ENCODE measurements at regions not wholly inside any gene's neighbourhood (a gene's known extent, or its start where the extent isn't known, plus 50 kb on each side); places are given as distances from the start of the nearest gene placed in this dataset.
"Not testable (repeated sequence)": the region's sequence is repeated elsewhere in the genome, so short reads cannot be mapped to it uniquely, and the experiment has no call there.

DNA sequence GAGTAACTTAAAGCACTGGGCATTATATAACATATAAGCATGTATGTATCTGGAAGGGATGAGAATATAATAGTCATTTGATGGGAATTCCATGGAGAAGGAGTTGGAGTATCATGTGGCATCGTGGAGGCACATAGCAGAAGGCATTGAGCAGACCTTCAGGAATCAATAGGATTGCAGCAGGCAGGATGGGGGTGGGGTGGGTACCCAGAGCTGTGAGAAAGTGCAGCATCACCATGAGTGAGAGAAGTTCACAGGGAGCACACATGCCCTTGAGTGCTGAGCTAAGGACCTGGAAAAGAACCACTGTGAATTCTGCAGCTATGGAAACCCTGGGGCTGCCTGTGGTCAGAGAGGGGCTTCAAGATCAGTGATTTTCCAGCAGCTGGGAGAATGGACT, 57.3 kb downstream of the MED10 start:
- DNase-seq = no peak

DNA sequence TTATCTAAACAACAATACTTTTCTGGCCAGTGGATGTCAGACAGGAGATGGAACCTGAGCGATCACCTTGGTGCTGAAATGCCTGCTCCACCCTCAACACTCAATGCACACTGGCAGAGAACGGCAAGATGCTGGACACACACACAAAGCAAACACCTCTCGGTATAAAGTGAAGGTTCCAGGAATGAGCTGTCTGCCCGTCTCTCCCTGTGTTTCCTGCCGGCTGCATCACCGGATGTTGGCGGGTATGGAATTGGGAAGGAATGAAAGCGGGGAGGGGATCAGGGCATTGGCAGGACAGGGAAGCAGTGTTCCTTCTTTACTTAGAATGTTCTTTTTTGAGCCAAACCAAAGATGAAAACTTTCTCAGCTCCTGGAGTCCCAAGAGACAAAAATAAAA, 59.2 kb downstream of the MED10 start:
- DNase-seq = no peak

GRCh38 chr5:6317116-6317798, 61.1 kb downstream of the MED10 start:
- no peak for DNase-seq

- no peak for DNase-seq
Observed at GRCh38 chr5:6315580-6315979, 62.8 kb downstream of the MED10 start.

- no peak for DNase-seq
Observed at GRCh38 chr5:6311568-6312501, 66.5 kb downstream of the MED10 start.

GRCh38 chr5:6309949-6310348, 68.4 kb downstream of the MED10 start:
- DNase-seq = no peak

DNA sequence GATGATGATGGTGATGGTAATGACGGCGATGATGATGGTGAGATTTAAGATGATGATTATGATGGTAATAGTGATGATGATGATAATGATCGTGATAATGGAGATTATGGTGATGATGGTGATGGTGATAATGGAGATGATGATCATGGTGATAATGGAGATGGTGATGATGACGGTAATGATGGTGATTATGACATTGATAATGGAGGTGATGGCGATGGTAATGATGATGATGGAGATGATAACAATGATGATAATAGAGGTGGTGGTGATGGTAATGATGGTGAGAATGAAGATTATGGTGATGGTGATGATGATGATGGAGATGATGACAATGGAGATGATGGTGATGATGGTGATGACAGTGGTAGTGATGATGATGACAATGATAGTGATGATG, 69.7 kb downstream of the MED10 start:
- no peak for DNase-seq

DNA sequence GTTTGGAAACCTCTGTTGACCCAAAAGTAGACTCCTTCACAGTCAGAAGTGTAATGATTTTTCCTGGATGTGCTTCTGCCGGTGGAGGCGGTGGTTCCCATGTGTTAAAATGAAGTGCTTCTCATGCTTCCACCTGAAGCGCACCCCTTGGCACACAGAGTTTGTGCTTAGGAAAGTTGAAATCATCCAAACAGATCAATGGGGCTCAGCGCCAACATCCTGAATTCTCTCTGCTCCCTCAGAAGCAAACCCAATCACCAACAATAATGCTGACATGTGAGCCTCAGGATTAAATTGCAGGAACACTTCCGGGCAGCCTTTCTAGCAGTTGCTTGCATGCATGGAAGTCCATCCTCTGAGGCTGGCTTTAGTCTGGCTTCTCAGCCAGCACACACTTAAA, 71.0 kb downstream of the MED10 start:
- DNase-seq = no peak

DNA sequence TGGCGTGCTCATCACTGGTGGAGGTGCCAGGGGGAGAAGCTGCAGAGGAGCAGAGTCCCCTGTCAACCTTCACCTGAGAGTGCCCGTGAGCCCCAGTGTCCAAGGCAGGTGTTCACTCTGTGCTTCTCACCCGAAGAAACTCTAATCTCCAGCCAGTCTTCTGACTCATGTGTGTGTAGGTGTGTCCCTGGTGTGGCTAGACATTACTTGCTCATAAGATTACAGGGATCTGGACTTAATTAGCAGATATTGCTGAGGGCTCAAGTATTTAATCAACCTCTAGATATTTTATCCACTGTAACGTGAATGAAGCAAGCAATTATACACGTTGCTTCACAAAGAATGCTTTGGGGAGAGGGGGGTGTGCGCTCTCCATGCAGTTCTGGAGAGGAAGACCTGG, 72.5 kb downstream of the MED10 start:
- DNase-seq = no peak

- DNase-seq = no peak
Observed at GRCh38 chr5:6302684-6303083, 75.7 kb downstream of the MED10 start.

DNA sequence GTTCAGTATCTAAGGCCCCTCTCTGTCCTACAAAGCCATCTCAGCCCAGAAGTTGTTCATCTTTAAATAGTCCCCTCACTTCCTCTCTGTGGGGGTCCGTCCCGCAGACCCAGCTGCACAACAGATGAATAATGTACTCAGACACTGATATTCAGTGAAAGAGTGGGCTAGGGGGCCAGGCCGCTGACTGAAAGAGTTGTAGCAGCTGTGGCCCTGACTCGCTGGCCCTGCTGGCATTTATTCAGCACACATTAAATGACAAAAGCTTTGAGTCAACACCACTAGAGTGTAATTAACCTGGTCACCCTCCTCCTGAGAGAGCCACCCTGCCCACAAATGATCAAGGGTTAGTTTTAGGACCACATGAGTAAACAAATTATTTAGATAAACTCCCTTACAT, 76.3 kb downstream of the MED10 start:
- DNase-seq = no peak

DNA sequence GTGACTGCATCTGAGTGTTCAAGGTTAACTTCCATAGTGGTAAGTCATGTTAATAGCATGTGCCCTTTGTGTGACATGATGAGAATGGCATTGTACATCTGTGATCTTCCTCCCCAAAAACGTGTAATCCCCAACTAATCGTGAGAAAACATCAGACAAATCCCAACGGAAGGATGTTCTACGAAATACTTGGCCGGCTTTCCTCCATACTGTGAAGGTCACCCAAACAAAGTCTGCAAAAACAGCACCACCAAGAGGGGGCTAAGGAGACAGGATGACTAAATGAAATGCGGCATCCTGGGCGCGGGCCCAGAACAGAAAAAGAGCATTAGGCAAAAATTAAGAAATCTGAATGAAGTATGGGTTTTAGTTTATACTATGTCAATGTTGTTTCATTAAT, 81.8 kb downstream of the MED10 start:
- DNase-seq = no peak

GRCh38 chr5:6291961-6292360, 86.4 kb downstream of the MED10 start:
- DNase-seq = no peak

DNA sequence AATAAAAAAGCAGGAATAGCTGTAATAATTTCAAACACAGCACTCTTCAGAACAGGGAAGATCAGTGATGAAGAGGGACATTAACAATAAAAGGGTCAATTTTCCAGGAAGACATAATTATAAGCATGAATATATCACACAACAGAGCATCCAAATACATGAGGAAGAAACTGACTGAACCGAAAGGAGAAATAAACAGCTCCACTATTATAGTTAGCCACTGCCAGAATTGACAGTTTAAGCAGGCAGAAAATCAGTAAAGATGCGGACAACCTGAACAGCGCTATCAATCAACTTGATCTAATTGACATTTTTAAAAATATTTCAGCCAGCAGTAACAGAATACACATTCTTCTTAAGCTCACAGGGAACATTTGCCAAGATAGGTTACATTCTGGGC, 89.1 kb downstream of the MED10 start:
- DNase-seq = no peak

DNA sequence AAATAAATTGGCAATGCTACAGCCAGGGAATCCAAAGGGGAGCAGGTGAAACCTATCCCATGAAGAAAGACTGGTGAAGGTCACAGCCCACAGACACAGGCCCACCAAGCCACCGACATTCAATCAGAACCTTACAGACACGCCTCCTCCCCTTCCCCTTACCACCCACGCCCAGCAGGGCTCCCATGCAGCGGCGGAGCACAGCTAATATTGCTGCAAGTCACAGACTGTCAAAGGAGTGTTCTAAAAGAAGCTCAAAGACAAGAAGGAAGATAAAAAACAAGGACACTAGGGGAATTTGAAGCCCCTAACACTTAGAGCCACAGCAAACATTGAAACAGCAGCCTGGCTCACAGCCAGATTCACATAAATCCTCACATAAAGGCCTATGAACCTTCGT, 91.2 kb downstream of the MED10 start:
- DNase-seq = no peak

- DNase-seq = no peak
Observed at GRCh38 chr5:6286404-6286803, 91.9 kb downstream of the MED10 start.

GRCh38 chr5:6284491-6284890, 93.9 kb downstream of the MED10 start:
- DNase-seq = not testable (repeated sequence)

- DNase-seq = no peak
Observed at GRCh38 chr5:6282352-6282751, 96.0 kb downstream of the MED10 start.

- no peak for DNase-seq
Observed at GRCh38 chr5:6281818-6282217, 96.5 kb downstream of the MED10 start.

GRCh38 chr5:6280425-6281100, 97.8 kb downstream of the MED10 start:
- no peak for DNase-seq

DNA sequence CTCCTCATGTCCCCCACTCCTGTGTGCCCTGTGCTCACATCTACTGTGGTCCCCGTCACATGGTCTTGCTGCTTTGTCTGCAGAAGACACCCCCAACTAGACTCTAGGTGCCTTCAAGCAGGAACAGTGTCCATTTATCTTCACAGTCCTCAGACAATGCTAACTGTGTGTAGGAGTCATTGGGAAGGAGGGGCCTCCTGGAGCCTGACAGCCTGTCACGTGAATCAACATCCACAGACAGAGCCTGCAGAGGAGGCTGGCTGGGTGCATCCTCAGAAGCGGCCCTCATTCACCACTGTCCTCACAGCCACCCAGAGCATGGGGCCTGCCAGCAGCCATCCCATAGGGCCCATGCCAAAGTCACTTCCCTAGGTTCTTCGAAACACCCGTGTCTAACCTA, 98.7 kb downstream of the MED10 start:
- no peak for DNase-seq

DNA sequence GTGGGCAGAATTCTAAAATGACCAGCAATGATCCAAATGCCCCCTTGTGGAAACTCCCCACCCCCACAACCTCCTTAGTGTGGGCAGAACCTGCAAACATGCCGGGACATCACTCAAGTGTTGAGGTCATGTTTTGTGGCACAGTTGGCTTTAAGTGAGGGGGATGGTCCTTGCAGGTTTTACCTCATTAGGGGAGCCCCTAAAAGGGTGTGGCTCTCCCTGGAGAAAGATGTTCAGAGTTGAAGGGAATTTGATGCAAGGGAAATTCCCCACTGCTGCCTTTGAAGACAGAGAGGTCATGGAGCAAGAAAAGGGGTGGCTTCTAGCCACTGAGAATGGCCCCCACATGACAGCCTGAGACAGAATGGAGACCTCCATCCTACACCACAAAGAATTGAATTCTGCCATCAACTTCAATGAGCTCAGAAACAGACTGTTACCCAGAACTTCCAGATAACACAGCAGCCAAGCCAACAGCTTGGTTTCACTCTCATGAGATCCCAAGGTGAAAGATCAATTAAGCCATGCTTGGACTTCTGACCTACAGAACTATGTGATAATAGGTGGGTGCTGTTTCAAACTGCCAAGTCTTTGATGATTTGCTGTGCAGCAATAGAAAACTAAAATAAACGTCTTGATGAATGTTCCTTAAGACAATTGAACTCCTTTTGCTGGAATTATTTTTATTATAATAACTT, 103.4 kb downstream of the MED10 start:
- no peak for DNase-seq

GRCh38 chr5:6273749-6274148, 104.6 kb downstream of the MED10 start:
- DNase-seq = no peak

Measured in stimulated activated CD4-positive, alpha-beta T cell treated with anti-CD3 and anti-CD28 coated beads, Interleukin-1b, Interleukin-23, amount 100 ng/mL, for 48 hours (primary cell).